HG03159 (cell line): ENCODE measurements at regions not wholly inside any gene's neighbourhood (a gene's known extent, or its start where the extent isn't known, plus 50 kb on each side); places are given as distances from the start of the nearest gene placed in this dataset.
"Not testable (repeated sequence)": the region's sequence is repeated elsewhere in the genome, so short reads cannot be mapped to it uniquely, and the experiment has no call there.

Source experiments
- ATAC-seq: cut with Tn5 transposase; IDR thresholded peaks from one replicate; pipeline ENCODE4 v1.9.1; 2021; ENCODE audit warnings: mild to moderate bottlenecking, moderate library complexity; ENCODE audit not compliant: unreplicated experiment

GRCh38 chr13:89115307-89115706 is 1444.1 kb downstream of the SLITRK5 start:
- no peak for ATAC-seq

GRCh38 chr13:89136678-89137077 is 1465.5 kb downstream of the SLITRK5 start:
- no peak for ATAC-seq

DNA sequence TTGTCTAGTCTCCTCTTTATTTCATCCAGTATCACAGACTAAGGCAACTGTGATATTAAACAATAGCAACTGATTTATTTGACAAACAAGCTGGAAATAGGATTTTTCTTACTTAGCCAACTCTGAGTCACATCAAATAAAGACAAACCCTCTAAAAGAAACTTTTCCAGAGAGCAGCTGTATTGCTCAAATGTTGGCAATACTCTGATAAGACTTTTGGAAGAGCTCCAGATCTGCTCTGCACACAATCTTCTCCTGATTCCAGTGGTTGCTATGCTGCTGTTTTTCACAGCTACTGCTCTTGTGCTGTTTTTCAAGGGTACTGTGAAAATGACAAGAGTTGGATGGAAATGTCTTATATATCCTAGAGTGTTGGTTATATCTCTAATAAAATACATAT is 1479.2 kb downstream of the SLITRK5 start:
- ATAC-seq: no peak

DNA sequence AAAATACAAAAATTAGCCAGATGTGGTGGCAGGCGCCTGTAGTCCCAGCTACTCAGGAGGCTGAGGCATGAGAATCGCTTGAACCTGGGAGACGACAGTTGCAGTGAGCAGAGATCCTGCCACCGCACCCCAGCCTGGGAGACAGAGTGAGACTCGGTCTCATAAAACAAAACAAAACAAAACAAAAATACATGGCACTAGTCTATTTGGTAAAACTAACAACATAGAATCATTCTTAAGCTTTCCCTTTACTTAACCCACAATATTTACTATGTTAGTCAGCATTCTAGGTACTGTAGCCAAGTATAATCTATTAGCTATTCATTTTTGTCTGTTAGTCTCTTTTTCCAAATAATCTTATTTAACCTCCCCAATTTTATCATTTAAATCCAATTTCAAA is 1482.8 kb downstream of the SLITRK5 start:
- no peak for ATAC-seq

DNA sequence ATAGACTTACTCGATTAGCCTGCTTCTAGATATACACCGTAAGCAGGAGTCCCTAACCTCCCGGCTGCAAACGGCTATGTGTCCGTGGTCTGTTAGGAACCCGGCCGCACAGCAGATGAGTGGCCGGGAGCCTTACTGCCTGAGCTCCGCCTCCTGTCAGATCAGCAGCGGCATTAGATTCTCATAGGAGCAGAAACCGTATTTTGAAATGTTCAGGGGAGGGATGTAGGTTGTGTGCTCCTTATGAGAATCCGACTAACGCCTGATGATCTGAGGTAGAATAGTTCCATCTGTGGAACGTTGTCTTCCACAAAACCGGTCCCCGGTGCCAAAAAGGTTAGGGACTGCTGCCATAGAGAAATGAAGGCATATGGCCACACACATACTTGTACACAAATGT is 1491.9 kb downstream of the SLITRK5 start:
- no peak for ATAC-seq

GRCh38 chr13:89165685-89166084 is 1494.5 kb downstream of the SLITRK5 start:
- no peak for ATAC-seq

DNA sequence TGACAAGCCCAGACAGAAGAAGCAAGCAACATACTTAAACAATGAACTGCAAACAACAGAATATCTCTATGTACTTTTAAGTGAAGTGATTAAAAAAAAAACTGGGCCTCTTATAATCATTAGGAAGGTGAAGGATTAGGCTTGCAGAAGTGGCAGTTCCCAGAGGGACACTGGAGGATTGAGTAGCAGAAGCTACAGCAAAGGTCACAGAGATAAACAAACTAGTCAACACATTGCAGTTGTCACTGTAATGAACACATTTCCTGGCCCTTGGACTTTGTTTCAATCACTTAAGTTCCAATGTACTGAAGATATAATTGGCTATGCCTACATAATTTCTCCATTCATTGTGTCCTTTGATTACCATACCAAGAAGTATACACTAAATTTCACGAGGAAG is 1498.8 kb downstream of the SLITRK5 start:
- ATAC-seq: no peak

DNA sequence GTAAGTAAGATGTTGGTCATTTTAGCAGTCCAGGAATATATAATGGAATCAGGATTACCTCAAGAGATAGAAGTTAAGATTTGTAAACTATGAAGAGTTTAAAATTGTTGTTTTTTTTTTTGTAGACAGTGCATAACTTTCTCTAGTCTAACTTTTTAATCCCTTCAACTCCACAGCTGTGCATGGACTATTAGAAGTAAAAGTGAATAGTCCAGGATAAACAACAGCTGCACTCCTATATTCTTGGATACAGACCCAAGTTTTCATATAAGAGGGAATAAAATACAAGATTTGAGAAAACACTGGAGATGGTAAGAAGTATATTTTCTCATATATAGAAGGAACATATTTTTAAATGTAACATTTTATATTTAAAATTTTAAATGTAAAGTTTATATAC is 1509.9 kb downstream of the SLITRK5 start:
- ATAC-seq: no peak

DNA sequence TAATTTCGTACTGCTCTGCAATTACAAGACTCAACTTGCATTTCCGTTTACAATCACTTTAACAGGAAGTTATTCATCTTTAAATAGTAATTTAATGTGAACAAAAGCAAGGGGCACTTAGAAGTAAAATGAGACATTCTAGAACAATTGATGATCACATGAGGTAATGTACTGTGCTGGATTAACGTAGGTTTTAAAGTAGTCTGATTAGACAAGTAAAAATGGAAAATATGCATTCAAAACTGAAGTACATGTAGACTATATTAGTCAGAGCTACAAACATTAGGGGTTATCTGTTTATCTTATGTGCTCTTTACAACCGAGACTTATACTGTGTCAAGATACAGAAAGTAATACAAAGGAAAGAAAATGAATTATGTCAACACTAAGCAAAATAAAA is 1528.0 kb downstream of the SLITRK5 start:
- no peak for ATAC-seq

DNA sequence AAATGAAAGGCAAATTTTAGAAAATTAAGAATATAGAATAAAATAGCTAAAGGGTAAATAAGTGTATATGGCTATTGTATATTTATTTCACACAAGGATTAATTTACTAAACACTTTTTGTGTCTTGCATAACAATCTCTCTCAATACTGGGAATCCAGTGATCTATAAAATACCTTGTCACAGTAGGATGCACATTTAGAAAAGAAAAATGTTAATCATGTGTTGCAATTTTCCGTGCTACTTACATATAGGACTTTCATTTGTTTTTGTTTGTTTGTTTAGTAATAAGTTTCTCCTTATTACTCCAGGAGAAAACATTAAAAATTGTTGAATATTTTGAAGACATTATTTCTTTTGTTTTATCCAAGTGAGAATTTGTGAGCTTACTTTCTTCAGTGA is 1533.3 kb downstream of the SLITRK5 start:
- no peak for ATAC-seq

DNA sequence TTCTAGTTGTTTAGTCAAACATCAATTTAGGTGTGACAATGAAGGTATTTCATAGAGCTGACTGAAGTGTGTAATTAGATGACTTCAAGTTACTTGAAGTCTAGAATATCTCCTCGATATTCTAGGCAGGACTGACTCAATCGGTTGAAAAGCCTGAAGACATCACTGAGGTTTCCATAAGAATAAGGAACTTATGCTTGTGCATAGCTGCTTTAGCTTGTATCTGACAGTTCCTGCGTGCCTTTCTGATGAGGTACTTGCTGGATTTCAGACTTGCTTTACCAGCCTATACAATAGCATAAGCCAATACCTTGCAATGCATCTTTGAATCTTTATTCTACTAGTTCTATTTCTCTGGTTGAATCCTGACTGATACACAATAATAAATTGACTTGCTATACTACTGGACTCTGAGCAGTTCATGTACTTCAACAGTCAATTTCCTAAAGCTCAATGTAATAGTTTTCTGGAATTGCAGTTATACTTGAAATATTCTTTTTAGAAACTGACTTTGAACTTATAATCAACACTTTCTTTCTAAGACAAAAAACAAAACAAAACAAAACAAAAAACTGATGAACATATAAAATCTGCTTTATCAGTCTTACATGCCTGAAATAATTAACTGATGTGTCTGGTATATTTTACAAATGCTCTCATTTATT is 1534.8 kb downstream of the SLITRK5 start:
- no peak for ATAC-seq

- no peak for ATAC-seq
Observed at GRCh38 chr13:89212186-89212585, 1541.0 kb downstream of the SLITRK5 start.

GRCh38 chr13:89214185-89214584 is 1543.0 kb downstream of the SLITRK5 start:
- ATAC-seq: no peak

DNA sequence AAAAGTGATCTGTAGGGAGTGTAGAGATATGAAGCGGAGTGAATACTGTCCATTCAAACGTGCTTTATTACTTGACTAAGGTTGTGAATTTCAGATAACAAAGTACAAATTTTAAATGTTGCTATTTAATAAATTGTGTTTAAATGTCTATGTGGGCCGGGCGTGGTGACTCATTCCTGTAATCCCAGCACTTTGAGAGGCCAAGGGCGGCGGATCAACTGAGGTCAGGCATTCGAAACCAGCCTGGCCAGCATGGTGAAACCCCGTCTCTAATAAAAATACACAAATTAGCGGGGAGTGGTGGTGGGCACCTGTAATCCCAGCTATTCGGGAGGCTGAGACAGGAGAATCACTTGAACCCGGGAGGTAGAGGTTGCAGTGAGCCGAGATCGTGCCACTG is 1544.1 kb downstream of the SLITRK5 start:
- not testable (repeated sequence) for ATAC-seq

DNA sequence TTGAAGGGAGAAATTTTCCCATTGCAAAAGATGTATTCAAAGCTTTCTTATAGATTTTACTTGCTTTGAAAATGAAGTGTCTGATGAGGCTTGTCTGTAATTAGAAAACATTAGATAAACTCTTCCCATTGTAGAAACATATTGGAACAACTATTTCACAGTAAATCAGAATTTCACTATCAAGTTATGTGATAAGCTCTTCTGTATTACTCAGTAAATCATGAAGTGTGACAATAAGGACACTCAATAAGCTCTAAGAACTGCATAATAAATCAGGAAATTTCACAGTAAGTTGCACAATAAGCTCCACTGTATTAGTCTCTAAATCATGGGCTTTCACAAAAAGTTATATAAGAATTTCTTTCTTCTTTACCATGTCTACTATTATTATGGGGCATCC is 1546.6 kb downstream of the SLITRK5 start:
- no peak for ATAC-seq

GRCh38 chr13:89221557-89222158 is 1550.5 kb downstream of the SLITRK5 start:
- no peak for ATAC-seq

GRCh38 chr13:89227356-89227755 is 1556.2 kb downstream of the SLITRK5 start:
- no peak for ATAC-seq

DNA sequence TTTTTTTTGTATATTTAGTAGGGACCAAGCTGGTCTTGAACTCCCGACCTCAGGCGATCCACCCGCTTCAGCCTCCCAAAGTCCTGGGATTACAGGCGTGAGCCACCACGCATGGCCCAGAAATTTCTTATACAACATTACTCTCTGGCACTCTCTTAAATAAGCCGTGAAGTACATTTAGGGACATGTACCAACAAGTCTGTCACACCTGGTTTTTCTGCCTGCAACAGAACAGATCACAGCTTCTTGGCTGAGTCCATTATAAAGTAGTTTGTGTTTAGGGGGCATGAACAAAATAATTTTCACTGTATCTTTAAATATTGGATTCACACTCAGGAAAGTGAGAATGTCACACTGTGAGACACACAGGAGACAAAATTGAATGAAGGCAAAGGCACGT is 1567.3 kb downstream of the SLITRK5 start:
- ATAC-seq: no peak

DNA sequence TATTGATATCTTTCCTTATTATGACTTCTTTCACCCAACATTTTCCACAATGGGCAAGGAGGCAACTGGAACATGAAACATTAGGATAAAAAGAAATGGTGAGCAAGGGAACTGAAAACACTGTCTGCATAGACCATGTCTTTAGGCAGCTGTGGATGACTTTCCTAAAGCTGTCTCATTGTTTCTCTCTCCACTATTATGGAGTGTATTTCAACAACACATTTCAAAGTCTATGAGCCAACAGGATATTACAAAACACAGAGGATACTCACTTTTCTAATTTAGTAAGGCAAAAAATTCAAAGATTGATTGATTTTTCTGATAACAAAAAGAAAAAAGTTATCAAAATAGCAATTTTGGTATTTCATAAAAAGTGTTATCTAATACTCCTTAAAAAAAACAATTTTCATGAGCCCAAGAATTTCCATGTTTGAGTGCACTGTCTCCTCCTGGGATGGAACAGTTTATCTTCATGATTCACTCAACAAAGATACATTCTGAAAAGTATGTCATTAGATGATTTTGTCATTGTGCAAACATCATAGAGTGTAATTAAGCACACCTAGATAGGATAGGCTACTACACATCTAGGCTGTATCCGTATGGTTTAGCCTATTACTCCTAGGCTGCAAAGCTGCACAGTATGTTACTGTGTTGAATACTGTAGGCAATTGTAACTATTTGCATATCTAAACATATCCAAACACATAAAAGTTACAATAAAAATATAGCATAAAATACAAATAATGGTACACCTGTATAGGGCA is 1568.4 kb downstream of the SLITRK5 start:
- ATAC-seq: no peak

- no peak for ATAC-seq
Observed at GRCh38 chr13:89255844-89256406, 1584.8 kb downstream of the SLITRK5 start.

- ATAC-seq: no peak
Observed at GRCh38 chr13:89267734-89268133, 1596.6 kb downstream of the SLITRK5 start.

DNA sequence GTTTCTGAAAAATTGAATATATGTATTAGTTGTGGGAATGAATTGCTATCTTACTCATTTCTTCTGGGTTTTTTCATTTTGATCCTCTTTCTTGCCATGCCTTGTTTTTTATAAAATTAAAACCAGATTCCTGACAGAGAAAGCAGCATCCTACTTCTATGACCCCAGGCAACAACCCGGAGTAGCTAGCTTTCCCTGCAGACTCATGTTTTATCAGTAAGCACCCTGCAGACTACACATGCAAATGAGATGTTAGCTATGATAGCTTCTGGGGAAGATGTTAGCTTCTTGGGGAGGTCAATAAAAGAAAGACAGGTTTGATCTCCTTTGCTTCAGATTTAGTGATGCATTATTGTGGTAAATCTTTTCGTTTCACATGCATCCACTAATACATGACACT is 1598.6 kb downstream of the SLITRK5 start:
- ATAC-seq: no peak
